IMR-90 (cell line): ENCODE measurements at regions not wholly inside any gene's neighbourhood (a gene's known extent, or its start where the extent isn't known, plus 50 kb on each side); places are given as distances from the start of the nearest gene placed in this dataset.

Experiments used
- ATAC-seq: fragments of 200-7000 bp; cut with Tn5 transposase; 2 replicates; pipeline ENCODE4 v1.9.1; 2020; ENCODE audit warnings: low read depth, mild to moderate bottlenecking, moderate library complexity
- BruUV-seq: library from RNA; stranded (reverse); fragments of 400-500 nt; replicated peaks from 2 replicates; lab custom pipeline; 2021; lab: Mats Ljungman, UMichigan
- CTCF ChIA-PET: fragments of 300-600 bp; formaldehyde crosslinking; extraction: SDS; loops from one replicate; lab custom pipeline; 2021; ENCODE audit warnings: antibody characterized with exemption; lab: Yijun Ruan, JAX
- POLR2A ChIA-PET: fragments of 300-600 bp; sonication (Branson Sonifier 250); formaldehyde crosslinking; loops from one replicate; lab custom pipeline; 2022; ENCODE audit warnings: antibody characterized with exemption; ENCODE audit not compliant: unreplicated experiment; lab: Charles Lee
- DNase-seq: peaks from one replicate; pipeline ENCODE4 v3.0.0; 2013
- H2AFZ ChIP-seq: replicated peaks from 2 replicates; pipeline ENCODE3; 2013; ENCODE audit warnings: low read length, mild to moderate bottlenecking; ENCODE audit not compliant: poor library complexity
- H2AK5ac ChIP-seq: 2 replicates; pipeline ENCODE4 v1.6.1; 2013; ENCODE audit warnings: low read depth, low read length, inconsistent platforms
- H2AK9ac ChIP-seq: replicated peaks from 2 replicates; pipeline ENCODE3; 2013; ENCODE audit warnings: mild to moderate bottlenecking, low read depth, low read length, moderate library complexity; ENCODE audit not compliant: poor library complexity
- H2BK120ac ChIP-seq: 2 replicates; pipeline ENCODE4 v1.6.1; 2013; ENCODE audit warnings: low read depth, low read length, inconsistent platforms
- H2BK15ac ChIP-seq: 3 replicates; pipeline ENCODE4 v1.6.1; 2013; ENCODE audit warnings: low read depth, low read length, inconsistent platforms
- H2BK20ac ChIP-seq: 2 replicates; pipeline ENCODE4 v1.6.1; 2013; ENCODE audit warnings: low read depth, mild to moderate bottlenecking, inconsistent platforms, low read length, moderate library complexity
- H2BK5ac ChIP-seq: 2 replicates; pipeline ENCODE4 v1.6.1; 2013; ENCODE audit warnings: mild to moderate bottlenecking, low read depth, low read length, inconsistent platforms; ENCODE audit not compliant: poor library complexity, severe bottlenecking
- H3K14ac ChIP-seq: replicated peaks from 2 replicates; pipeline ENCODE4 v1.6.1; 2013; ENCODE audit warnings: low read depth, low read length, inconsistent platforms
- H3K18ac ChIP-seq: 2 replicates; pipeline ENCODE4 v1.6.1; 2013; ENCODE audit warnings: low read depth, low read length, control low read depth
- H3K23ac ChIP-seq: 2 replicates; pipeline ENCODE4 v1.6.1; 2013; ENCODE audit warnings: low read depth, low read length, inconsistent platforms
- H3K27ac ChIP-seq: 2 replicates; pipeline ENCODE4 v1.5.1; 2013; ENCODE audit warnings: mild to moderate bottlenecking, control low read depth, low read length; ENCODE audit not compliant: insufficient read depth
- H3K27me3 ChIP-seq: 2 replicates; pipeline ENCODE4 v1.6.1; 2013; ENCODE audit warnings: low read length; ENCODE audit not compliant: control insufficient read depth, insufficient read depth
- H3K36me3 ChIP-seq: 2 replicates; pipeline ENCODE4 v1.6.1; 2013; ENCODE audit warnings: low read length, mixed read lengths; ENCODE audit not compliant: control insufficient read depth, insufficient read depth
- H3K4ac ChIP-seq: 2 replicates; pipeline ENCODE4 v1.6.1; 2013; ENCODE audit warnings: low read depth, low read length, inconsistent platforms
- H3K4me1 ChIP-seq: 2 replicates; pipeline ENCODE4 v1.6.1; 2013; ENCODE audit warnings: low read length, mixed read lengths; ENCODE audit not compliant: control insufficient read depth, insufficient read depth
- H3K4me2 ChIP-seq: 2 replicates; pipeline ENCODE4 v1.6.1; 2013; ENCODE audit warnings: low read depth, mild to moderate bottlenecking, control low read depth, low read length, moderate library complexity
- H3K4me3 ChIP-seq: 2 replicates; pipeline ENCODE4 v1.5.1; 2013; ENCODE audit warnings: low read depth, mild to moderate bottlenecking, control low read depth, low read length, moderate library complexity; ENCODE audit not compliant: insufficient read depth
- H3K56ac ChIP-seq: 2 replicates; pipeline ENCODE4 v1.6.1; 2013; ENCODE audit warnings: low read length, inconsistent platforms; ENCODE audit not compliant: insufficient read depth; ENCODE audit errors: extremely low read depth
- H3K79me1 ChIP-seq, 2 experiments: 2 replicates each; pipeline ENCODE4 v1.6.1; 2013; ENCODE audit warnings: low read length in 2 of 2, inconsistent platforms in 1 of 2, low read depth in 1 of 2
- H3K9ac ChIP-seq: 2 replicates; pipeline ENCODE4 v1.6.1; 2013; ENCODE audit warnings: low read depth, low read length, control low read depth
- H3K9me1 ChIP-seq: 2 replicates; pipeline ENCODE4 v1.6.1; 2013; ENCODE audit warnings: low read length, inconsistent platforms; ENCODE audit not compliant: insufficient read depth
- H3K9me3 ChIP-seq: 2 replicates; pipeline ENCODE4 v1.6.1; 2013; ENCODE audit warnings: low read length; ENCODE audit not compliant: control insufficient read depth, insufficient read depth
- H4K20me1 ChIP-seq: 2 replicates; pipeline ENCODE4 v1.6.1; 2013; ENCODE audit warnings: low read length, inconsistent platforms; ENCODE audit not compliant: insufficient read depth
- H4K5ac ChIP-seq: 2 replicates; pipeline ENCODE4 v1.6.1; 2013; ENCODE audit warnings: mild to moderate bottlenecking, low read depth, low read length, control low read depth
- H4K8ac ChIP-seq, 2 experiments: 2 replicates each; pipeline ENCODE4 v1.6.1; 2013; ENCODE audit warnings: low read depth in 2 of 2, low read length in 2 of 2, control low read depth in 1 of 2, inconsistent platforms in 1 of 2
- H4K91ac ChIP-seq: 2 replicates; pipeline ENCODE4 v1.6.1; 2013; ENCODE audit warnings: low read depth, low read length, inconsistent platforms; ENCODE audit not compliant: insufficient read depth
- BHLHE40 ChIP-seq: fragments of 150-350 bp; IDR thresholded peaks from 2 replicates; pipeline ENCODE4 v1.6.1; 2016; ENCODE audit warnings: mild to moderate bottlenecking, low read depth, low read length
- MAFK ChIP-seq: IDR thresholded peaks from 2 replicates; pipeline ENCODE4 v1.6.1; 2012; ENCODE audit warnings: low read depth, low read length, improper control_type of control experiment
- MAZ ChIP-seq: IDR thresholded peaks from 2 replicates; pipeline ENCODE4 v1.6.1; 2012; ENCODE audit warnings: low read depth, mild to moderate bottlenecking, low read length, improper control_type of control experiment, moderate library complexity, borderline replicate concordance
- WGBS, 2 experiments: methylation state at CpG; one replicate each; pipeline versions ENCODE4 v1.1.5 to v1.1.7; 2013; ENCODE audit warnings: missing lambda C conversion rate in 2 of 2; ENCODE audit not compliant: insufficient read length in 1 of 2; ENCODE audit errors: extremely low coverage in 2 of 2; 5-methylcytosine and 5-hydroxymethylcytosine counted together
- dilution Hi-C: fragments of 300-500 bp; cut with HindIII; formaldehyde crosslinking; loops from one replicate; pipeline ENCODE4 v1.14.3; 2018; ENCODE audit warnings: low sequenced_read_pairs; ENCODE audit not compliant: unreplicated experiment
- in situ Hi-C: fragments of 300-500 bp; cut with MboI; formaldehyde crosslinking; loops from 3 replicates; pipeline ENCODE4 v1.14.3; 2019; ENCODE audit warnings: low sequenced_read_pairs, inconsistent platforms, mixed read lengths
- intact Hi-C: fragments of 100-400 bp; cut with micrococcal nuclease; formaldehyde crosslinking; loops from 2 replicates; pipeline ENCODE4 v1.10.0; 2022
- TF ChIP-seq, protein P1 (sequence below): conservative IDR thresholded peaks from 2 replicates; pipeline ENCODE4 v1.5.1; 2012; ENCODE audit warnings: mild to moderate bottlenecking, low read depth, low read length, improper control_type of control experiment
- TF ChIP-seq, protein P2 (sequence below): fragments of 150-350 bp; IDR thresholded peaks from 2 replicates; pipeline ENCODE4 v1.6.1; 2016; ENCODE audit warnings: low read depth, mild to moderate bottlenecking, low read length, moderate library complexity, borderline replicate concordance

- H3K27ac ChIP-seq = no peak overlapping the region
- H3K4me2 ChIP-seq = no peak overlapping the region
- no peaks in the 10 kb centered on the region for H4K20me1 ChIP-seq
- no peaks in the 10 kb centered on the region for H3K36me3 ChIP-seq
- H3K27me3 ChIP-seq = no peaks in the 10 kb centered on the region
- no peak overlapping the region for H4K8ac ChIP-seq
- H2BK15ac ChIP-seq = no peak overlapping the region
- ChIA-PET POLR2A (no interaction called here), CTCF (no interaction called here)
- no peak overlapping the region for H2AFZ ChIP-seq
- no peak overlapping the region for H4K5ac ChIP-seq
- H3K14ac ChIP-seq = no peak overlapping the region
- DNase-seq (no peak), ATAC-seq (no peak)
- no peak overlapping the region for H3K56ac ChIP-seq
- no peak overlapping the region for H2BK5ac ChIP-seq
- H2BK20ac ChIP-seq = no peak overlapping the region
- no peak overlapping the region for H2BK120ac ChIP-seq
- no CpG with 5 or more reads among the region's 4 CpGs for WGBS, 2 experiments
- no peaks in the 10 kb centered on the region for H3K4me1 ChIP-seq
- no peak overlapping the region for H3K23ac ChIP-seq
- dilution Hi-C loops = no loop called here
- TF ChIP-seq MAFK (no peak), BHLHE40 (no peak), MAZ (no peak)
- TF ChIP-seq, protein P1, sequence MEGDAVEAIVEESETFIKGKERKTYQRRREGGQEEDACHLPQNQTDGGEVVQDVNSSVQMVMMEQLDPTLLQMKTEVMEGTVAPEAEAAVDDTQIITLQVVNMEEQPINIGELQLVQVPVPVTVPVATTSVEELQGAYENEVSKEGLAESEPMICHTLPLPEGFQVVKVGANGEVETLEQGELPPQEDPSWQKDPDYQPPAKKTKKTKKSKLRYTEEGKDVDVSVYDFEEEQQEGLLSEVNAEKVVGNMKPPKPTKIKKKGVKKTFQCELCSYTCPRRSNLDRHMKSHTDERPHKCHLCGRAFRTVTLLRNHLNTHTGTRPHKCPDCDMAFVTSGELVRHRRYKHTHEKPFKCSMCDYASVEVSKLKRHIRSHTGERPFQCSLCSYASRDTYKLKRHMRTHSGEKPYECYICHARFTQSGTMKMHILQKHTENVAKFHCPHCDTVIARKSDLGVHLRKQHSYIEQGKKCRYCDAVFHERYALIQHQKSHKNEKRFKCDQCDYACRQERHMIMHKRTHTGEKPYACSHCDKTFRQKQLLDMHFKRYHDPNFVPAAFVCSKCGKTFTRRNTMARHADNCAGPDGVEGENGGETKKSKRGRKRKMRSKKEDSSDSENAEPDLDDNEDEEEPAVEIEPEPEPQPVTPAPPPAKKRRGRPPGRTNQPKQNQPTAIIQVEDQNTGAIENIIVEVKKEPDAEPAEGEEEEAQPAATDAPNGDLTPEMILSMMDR = no peak
- TF ChIP-seq, protein P2, sequence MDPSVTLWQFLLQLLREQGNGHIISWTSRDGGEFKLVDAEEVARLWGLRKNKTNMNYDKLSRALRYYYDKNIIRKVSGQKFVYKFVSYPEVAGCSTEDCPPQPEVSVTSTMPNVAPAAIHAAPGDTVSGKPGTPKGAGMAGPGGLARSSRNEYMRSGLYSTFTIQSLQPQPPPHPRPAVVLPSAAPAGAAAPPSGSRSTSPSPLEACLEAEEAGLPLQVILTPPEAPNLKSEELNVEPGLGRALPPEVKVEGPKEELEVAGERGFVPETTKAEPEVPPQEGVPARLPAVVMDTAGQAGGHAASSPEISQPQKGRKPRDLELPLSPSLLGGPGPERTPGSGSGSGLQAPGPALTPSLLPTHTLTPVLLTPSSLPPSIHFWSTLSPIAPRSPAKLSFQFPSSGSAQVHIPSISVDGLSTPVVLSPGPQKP = no peak
- in situ Hi-C loops = no loop called here
- no peak overlapping the region for H3K18ac ChIP-seq
- H3K4me3 ChIP-seq = no peak overlapping the region
- BruUV-seq = no TSS peak
- intact Hi-C loops = no loop called here
- H3K79me1 ChIP-seq = no peaks in the 10 kb centered on the region
- no peak overlapping the region for H3K4ac ChIP-seq
- no peaks in the 10 kb centered on the region for H3K9me3 ChIP-seq
- H3K9ac ChIP-seq = no peak overlapping the region
- no peak overlapping the region for H4K91ac ChIP-seq
- H2AK9ac ChIP-seq = no peak overlapping the region
- H2AK5ac ChIP-seq = no peak overlapping the region
- no peaks in the 10 kb centered on the region for H3K9me1 ChIP-seq
These were observed 341.7 kb upstream of the CLINT1 start for GRCh38 chr5:158200619-158201018.
